Endodermal cell (in vitro differentiated cells): ENCODE measurements at regions not wholly inside any gene's neighbourhood (a gene's known extent, or its start where the extent isn't known, plus 50 kb on each side); places are given as distances from the start of the nearest gene placed in this dataset.

Experiments
- DNase-seq: peaks from one replicate; pipeline ENCODE4 v3.0.0-alpha.2; 2017
- H3K27ac ChIP-seq: 2 replicates; pipeline ENCODE4 v1.5.1; 2013; ENCODE audit warnings: mild to moderate bottlenecking, low read depth, low read length, moderate library complexity
- H3K27me3 ChIP-seq: 2 replicates; pipeline ENCODE4 v1.6.1; 2013; ENCODE audit warnings: mild to moderate bottlenecking, low read length, moderate library complexity; ENCODE audit not compliant: insufficient read depth, control insufficient read depth, poor library complexity, severe bottlenecking
- H3K36me3 ChIP-seq: 2 replicates; pipeline ENCODE4 v1.7.0; 2013; ENCODE audit warnings: mild to moderate bottlenecking, low read length, moderate library complexity; ENCODE audit not compliant: control insufficient read depth, insufficient read depth
- H3K4me1 ChIP-seq: one replicate; pipeline ENCODE4 v1.7.0; 2013; ENCODE audit warnings: low read length; ENCODE audit not compliant: control insufficient read depth, insufficient read depth
- H3K4me3 ChIP-seq: 2 replicates; pipeline ENCODE4 v1.5.1; 2013; ENCODE audit warnings: mild to moderate bottlenecking, low read length, moderate library complexity
- H3K9ac ChIP-seq: 2 replicates; pipeline ENCODE4 v1.6.1; 2013; ENCODE audit warnings: mild to moderate bottlenecking, low read length, moderate library complexity; ENCODE audit not compliant: poor library complexity, severe bottlenecking; ENCODE audit errors: extremely low read depth
- H3K9me3 ChIP-seq: 2 replicates; pipeline ENCODE4 v1.6.1; 2013; ENCODE audit warnings: mild to moderate bottlenecking, low read length, moderate library complexity; ENCODE audit not compliant: control insufficient read depth
- H3K27ac Mint-ChIP-seq: 2 replicates; pipeline ENCODE4 v1.8.0; 2020; ENCODE audit warnings: mixed read lengths
- H3K27me3 Mint-ChIP-seq: 2 replicates; pipeline ENCODE4 v1.8.0; 2021; ENCODE audit warnings: mild to moderate bottlenecking, mixed read lengths; ENCODE audit not compliant: insufficient read depth
- H3K36me3 Mint-ChIP-seq: 2 replicates; pipeline ENCODE4 v1.8.0; 2020; ENCODE audit warnings: low read depth, mixed read lengths
- H3K4me1 Mint-ChIP-seq: 2 replicates; pipeline ENCODE4 v1.8.0; 2020; ENCODE audit warnings: mixed read lengths
- H3K4me3 Mint-ChIP-seq: 2 replicates; pipeline ENCODE4 v1.8.0; 2020; ENCODE audit warnings: mild to moderate bottlenecking, moderate library complexity, mixed read lengths
- H3K9me3 Mint-ChIP-seq: 2 replicates; pipeline ENCODE4 v1.8.0; 2020; ENCODE audit warnings: mild to moderate bottlenecking, mixed read lengths
- WGBS, 2 experiments: methylation state at CpG; one replicate each; pipeline versions ENCODE4 v1.1.5 to v1.1.7; 2013; ENCODE audit warnings: missing lambda C conversion rate in 2 of 2, mixed read lengths in 1 of 2; ENCODE audit not compliant: insufficient coverage in 1 of 2, insufficient read length in 1 of 2; 5-methylcytosine and 5-hydroxymethylcytosine counted together
- TF ChIP-seq, protein P1 (sequence below): fragments of 200-600 bp; sonication (generic); conservative IDR thresholded peaks from 2 replicates; pipeline ENCODE4 v1.5.0; 2021; ENCODE audit warnings: antibody characterized with exemption, mild to moderate bottlenecking

- Histone ChIP-seq H3K9me3 (no peaks in the 10 kb centered on the region), H3K4me1 (no peaks in the 10 kb centered on the region), H3K27ac (no peak overlapping the region), H3K27me3 (no peaks in the 10 kb centered on the region), H3K4me3 (no peak overlapping the region), H3K9ac (no peak overlapping the region), H3K36me3 (no peaks in the 10 kb centered on the region)
- WGBS, 2 experiments = 89 to 90% methylated on average over 2 to 4 of the region's 4 CpGs
- TF ChIP-seq, protein P1, sequence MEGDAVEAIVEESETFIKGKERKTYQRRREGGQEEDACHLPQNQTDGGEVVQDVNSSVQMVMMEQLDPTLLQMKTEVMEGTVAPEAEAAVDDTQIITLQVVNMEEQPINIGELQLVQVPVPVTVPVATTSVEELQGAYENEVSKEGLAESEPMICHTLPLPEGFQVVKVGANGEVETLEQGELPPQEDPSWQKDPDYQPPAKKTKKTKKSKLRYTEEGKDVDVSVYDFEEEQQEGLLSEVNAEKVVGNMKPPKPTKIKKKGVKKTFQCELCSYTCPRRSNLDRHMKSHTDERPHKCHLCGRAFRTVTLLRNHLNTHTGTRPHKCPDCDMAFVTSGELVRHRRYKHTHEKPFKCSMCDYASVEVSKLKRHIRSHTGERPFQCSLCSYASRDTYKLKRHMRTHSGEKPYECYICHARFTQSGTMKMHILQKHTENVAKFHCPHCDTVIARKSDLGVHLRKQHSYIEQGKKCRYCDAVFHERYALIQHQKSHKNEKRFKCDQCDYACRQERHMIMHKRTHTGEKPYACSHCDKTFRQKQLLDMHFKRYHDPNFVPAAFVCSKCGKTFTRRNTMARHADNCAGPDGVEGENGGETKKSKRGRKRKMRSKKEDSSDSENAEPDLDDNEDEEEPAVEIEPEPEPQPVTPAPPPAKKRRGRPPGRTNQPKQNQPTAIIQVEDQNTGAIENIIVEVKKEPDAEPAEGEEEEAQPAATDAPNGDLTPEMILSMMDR = no peak
- Mint-ChIP-seq H3K9me3 (no peaks in the 10 kb centered on the region), H3K27ac (no peak overlapping the region), H3K27me3 (no peaks in the 10 kb centered on the region), H3K36me3 (no peaks in the 10 kb centered on the region), H3K4me1 (peaks cover 14% of the 10 kb centered on the region), H3K4me3 (no peak overlapping the region)
- no peak for DNase-seq
Measured at GRCh38 chr12:89975574-89975973, 266.9 kb upstream of the ATP2B1 start.

- Histone ChIP-seq H3K9ac (no peak overlapping the region), H3K4me1 (no peaks in the 10 kb centered on the region), H3K4me3 (no peak overlapping the region), H3K27me3 (no peaks in the 10 kb centered on the region), H3K9me3 (no peaks in the 10 kb centered on the region), H3K36me3 (no peaks in the 10 kb centered on the region), H3K27ac (no peak overlapping the region)
- Mint-ChIP-seq H3K27me3 (no peaks in the 10 kb centered on the region), H3K9me3 (no peaks in the 10 kb centered on the region), H3K4me1 (peaks cover 19% of the 10 kb centered on the region), H3K36me3 (no peaks in the 10 kb centered on the region), H3K27ac (no peak overlapping the region), H3K4me3 (no peak overlapping the region)
- TF ChIP-seq, protein P1 = no peak
- no peak for DNase-seq
Measured at GRCh38 chr12:89971880-89972279, 263.2 kb upstream of the ATP2B1 start.

DNA sequence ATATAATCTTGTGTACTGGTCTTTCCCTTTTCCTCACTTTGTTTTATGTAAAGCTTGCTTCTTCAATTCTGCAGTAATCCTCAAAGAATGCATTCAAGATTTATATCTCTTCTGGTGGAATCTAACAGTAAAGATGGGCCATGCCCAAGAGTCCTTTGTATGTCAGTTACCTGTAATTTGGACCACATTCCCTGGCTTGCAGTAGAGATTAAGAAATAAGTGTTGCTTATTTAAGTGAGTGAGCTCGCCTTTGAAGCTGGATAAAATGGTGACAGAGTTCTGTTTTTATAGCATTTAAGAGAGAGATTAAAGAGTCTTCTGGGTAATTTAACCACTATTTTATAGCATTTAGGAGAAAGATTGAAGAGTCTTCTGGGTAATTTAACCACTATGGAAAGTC is 262.1 kb upstream of the ATP2B1 start:
- DNase-seq = no peak
- Histone ChIP-seq H3K27me3 (no peaks in the 10 kb centered on the region), H3K9me3 (no peaks in the 10 kb centered on the region), H3K27ac (no peak overlapping the region), H3K4me3 (no peak overlapping the region), H3K9ac (no peak overlapping the region), H3K4me1 (no peaks in the 10 kb centered on the region), H3K36me3 (no peaks in the 10 kb centered on the region)
- Mint-ChIP-seq H3K27ac (no peak overlapping the region), H3K4me3 (no peak overlapping the region), H3K9me3 (no peaks in the 10 kb centered on the region), H3K4me1 (peaks cover 14% of the 10 kb centered on the region), H3K27me3 (no peaks in the 10 kb centered on the region), H3K36me3 (no peaks in the 10 kb centered on the region)
- TF ChIP-seq, protein P1 = no peak
- 81 to 100% methylated on average over 1 of the region's 1 CpG for WGBS, 2 experiments
